ENCODE measurements at regions not wholly inside any gene's neighbourhood (a gene's known extent, or its start where the extent isn't known, plus 50 kb on each side); places are given as distances from the start of the nearest gene placed in this dataset.

- TF ChIP-seq CTBP2 (IDR thresholded peaks at IDR 0.05; ENCODE audit: borderline replicate concordance, insufficient read depth, insufficient read length, low read length), result no peak
- TF ChIP-seq SRF (IDR thresholded peaks at IDR 0.05; ENCODE audit: low read depth, low read length), result no peak
- no peak for TF ChIP-seq CHD1 (IDR thresholded peaks at IDR 0.05; ENCODE audit: low read depth, low read length)
- no peak for TF ChIP-seq SIN3A (conservative IDR thresholded peaks at IDR 0.05 in 1 of 2, IDR thresholded peaks at IDR 0.05 in 1 of 2; ENCODE audit: low read depth in 1 of 2, low read length in 2 of 2)
These were observed 192.8 kb downstream of the SMIM20 start (continued) for GRCh38 chr4:26106776-26107175.

All from H1 (cell line).